HL-60 (cell line): ENCODE measurements at regions not wholly inside any gene's neighbourhood (a gene's known extent, or its start where the extent isn't known, plus 50 kb on each side); places are given as distances from the start of the nearest gene placed in this dataset.

Experiments used
- CTCF ChIP-seq: IDR thresholded peaks from one replicate; pipeline ENCODE4 v1.5.1; 2011; ENCODE audit warnings: low read length, control low read depth, inconsistent platforms; ENCODE audit not compliant: insufficient read depth
- GABPA ChIP-seq: IDR thresholded peaks from 2 replicates; pipeline ENCODE4 v1.6.1; 2012; ENCODE audit warnings: low read depth
- POLR2AphosphoS5 ChIP-seq: IDR thresholded peaks from 2 replicates; pipeline ENCODE4 v1.6.1; 2012; ENCODE audit warnings: low read depth
- REST ChIP-seq: IDR thresholded peaks from 2 replicates; pipeline ENCODE4 v1.6.1; 2012; ENCODE audit warnings: low read depth; ENCODE audit not compliant: insufficient replicate concordance

- no peak for TF ChIP-seq CTCF
- no peak for TF ChIP-seq POLR2AphosphoS5
- no peak for TF ChIP-seq REST
- no peak for TF ChIP-seq GABPA
Measured at GRCh38 chr3:55202326-55202725, 274.5 kb upstream of the LRTM1 start.
